Hepatocyte (in vitro differentiated cells): ENCODE measurements at regions not wholly inside any gene's neighbourhood (a gene's known extent, or its start where the extent isn't known, plus 50 kb on each side); places are given as distances from the start of the nearest gene placed in this dataset.

Experiments
- DNase-seq: peaks from one replicate; pipeline ENCODE4 v3.0.0-alpha.2; 2016; ENCODE audit warnings: low spot score
- H2AFZ ChIP-seq: fragments of 200-600 bp; sonication (generic); 2 replicates; pipeline ENCODE4 v1.6.0; 2016; ENCODE audit warnings: antibody characterized with exemption, mild to moderate bottlenecking
- H3K27ac ChIP-seq: fragments of 200-600 bp; sonication (generic); 2 replicates; pipeline ENCODE4 v1.5.1; 2016; ENCODE audit warnings: mild to moderate bottlenecking
- H3K27me3 ChIP-seq: fragments of 200-600 bp; sonication (generic); 2 replicates; pipeline ENCODE4 v1.6.1; 2016
- H3K36me3 ChIP-seq: fragments of 200-600 bp; sonication (generic); replicated peaks from 2 replicates; pipeline ENCODE4 v1.5.1; 2016; ENCODE audit warnings: low read depth; ENCODE audit not compliant: insufficient read depth
- H3K4me1 ChIP-seq: fragments of 200-600 bp; sonication (generic); 2 replicates; pipeline ENCODE4 v1.5.1; 2016; ENCODE audit warnings: mild to moderate bottlenecking, moderate library complexity; ENCODE audit not compliant: insufficient read depth
- H3K4me2 ChIP-seq: fragments of 200-600 bp; sonication (generic); 2 replicates; pipeline ENCODE4 v1.6.0; 2016
- H3K4me3 ChIP-seq: fragments of 200-600 bp; sonication (generic); 2 replicates; pipeline ENCODE4 v1.5.1; 2016; ENCODE audit warnings: mild to moderate bottlenecking
- H3K79me2 ChIP-seq: fragments of 200-600 bp; sonication (generic); 2 replicates; pipeline ENCODE4 v1.6.0; 2017; ENCODE audit warnings: mild to moderate bottlenecking
- H3K9me2 ChIP-seq: fragments of 200-600 bp; sonication (generic); replicated peaks from 2 replicates; pipeline ENCODE4 v1.6.0; 2017; ENCODE audit warnings: mild to moderate bottlenecking; ENCODE audit not compliant: insufficient read depth
- H3K9me3 ChIP-seq: fragments of 200-600 bp; sonication (generic); 2 replicates; pipeline ENCODE4 v1.5.1; 2016; ENCODE audit warnings: low read depth, mild to moderate bottlenecking
- H4K20me1 ChIP-seq: fragments of 200-600 bp; sonication (generic); 2 replicates; pipeline ENCODE4 v1.6.0; 2016; ENCODE audit warnings: mild to moderate bottlenecking; ENCODE audit not compliant: insufficient read depth, poor library complexity, severe bottlenecking
- CTCF ChIP-seq: fragments of 200-600 bp; sonication (generic); IDR thresholded peaks from 2 replicates; pipeline ENCODE4 v1.5.1; 2016; ENCODE audit warnings: antibody characterized with exemption, mild to moderate bottlenecking; ENCODE audit not compliant: poor library complexity
- EZH2 ChIP-seq: fragments of 200-600 bp; sonication (generic); IDR thresholded peaks from 2 replicates; pipeline ENCODE4 v1.6.1; 2016; ENCODE audit warnings: antibody characterized with exemption, mild to moderate bottlenecking, borderline replicate concordance
- EZH2phosphoT487 ChIP-seq: fragments of 200-600 bp; sonication (generic); IDR thresholded peaks from one replicate; pipeline ENCODE4 v1.6.1; 2018; ENCODE audit warnings: antibody characterized with exemption, mild to moderate bottlenecking, low read depth, moderate library complexity; ENCODE audit not compliant: unreplicated experiment, severe bottlenecking
- WGBS: methylation state at CpG from one replicate; pipeline ENCODE4 v1.1.6; 2016; ENCODE audit warnings: low lambda C conversion rate; ENCODE audit errors: missing lambda C conversion rate; 5-methylcytosine and 5-hydroxymethylcytosine counted together

DNA sequence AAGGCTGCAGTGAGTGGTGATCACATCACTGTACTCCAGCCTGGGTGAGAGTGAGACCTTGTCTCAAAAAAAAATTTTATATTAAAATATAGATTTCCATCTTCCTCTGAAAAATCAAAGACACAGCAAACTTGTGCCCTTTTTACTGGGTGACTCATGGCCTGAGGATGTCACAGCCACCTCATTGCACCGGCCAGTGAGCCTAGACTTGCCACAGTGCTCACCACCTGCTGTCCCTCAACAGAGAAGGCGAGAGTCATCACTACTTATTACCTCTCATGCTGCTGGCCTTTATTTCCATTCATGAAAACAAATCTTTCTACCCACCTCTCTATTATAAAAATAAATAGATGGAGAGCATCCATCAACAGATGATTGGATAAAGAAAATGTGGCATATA is 295.8 kb downstream of the PREX1 start:
- Histone ChIP-seq H3K9me3 (no peaks in the 10 kb centered on the region), H3K4me3 (no peak overlapping the region), H3K4me2 (no peak overlapping the region), H3K27ac (no peak overlapping the region), H4K20me1 (no peaks in the 10 kb centered on the region), H3K36me3 (no peaks in the 10 kb centered on the region), H2AFZ (no peak overlapping the region), H3K27me3 (no peaks in the 10 kb centered on the region), H3K9me2 (no peaks in the 10 kb centered on the region), H3K79me2 (no peaks in the 10 kb centered on the region), H3K4me1 (no peaks in the 10 kb centered on the region)
- WGBS: 85% methylated on average over 2 of the region's 2 CpGs
- no peak for DNase-seq
- TF ChIP-seq EZH2 (no peak), CTCF (no peak), EZH2phosphoT487 (no peak)

DNA sequence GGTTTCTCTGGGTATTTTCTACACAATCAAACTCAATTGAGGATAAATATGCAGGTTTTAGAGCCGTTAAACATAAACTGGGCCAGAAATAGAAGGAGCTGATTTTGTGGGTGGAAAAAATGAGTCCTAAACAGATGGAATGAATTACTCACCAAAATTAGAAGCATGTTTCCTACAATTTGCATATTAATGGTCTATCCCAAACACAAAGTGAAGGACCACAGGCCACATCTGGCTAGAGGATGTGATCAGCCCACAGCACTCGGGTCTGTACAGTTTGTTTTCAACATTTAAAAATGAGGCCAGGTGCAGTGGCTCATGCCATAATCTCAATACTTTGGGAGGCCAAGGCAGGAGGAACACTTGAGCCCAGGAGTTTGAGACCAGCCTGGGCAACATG is 296.3 kb downstream of the PREX1 start:
- H3K9me2 ChIP-seq: no peaks in the 10 kb centered on the region
- no peaks in the 10 kb centered on the region for H3K27me3 ChIP-seq
- no peaks in the 10 kb centered on the region for H4K20me1 ChIP-seq
- no peaks in the 10 kb centered on the region for H3K79me2 ChIP-seq
- 74% methylated on average over 2 of the region's 2 CpGs for WGBS
- TF ChIP-seq EZH2phosphoT487 (no peak), CTCF (no peak), EZH2 (no peak)
- no peak overlapping the region for H3K27ac ChIP-seq
- no peak overlapping the region for H2AFZ ChIP-seq
- no peaks in the 10 kb centered on the region for H3K4me1 ChIP-seq
- H3K4me3 ChIP-seq: no peak overlapping the region
- no peaks in the 10 kb centered on the region for H3K9me3 ChIP-seq
- no peak for DNase-seq
- no peaks in the 10 kb centered on the region for H3K36me3 ChIP-seq
- no peak overlapping the region for H3K4me2 ChIP-seq

DNA sequence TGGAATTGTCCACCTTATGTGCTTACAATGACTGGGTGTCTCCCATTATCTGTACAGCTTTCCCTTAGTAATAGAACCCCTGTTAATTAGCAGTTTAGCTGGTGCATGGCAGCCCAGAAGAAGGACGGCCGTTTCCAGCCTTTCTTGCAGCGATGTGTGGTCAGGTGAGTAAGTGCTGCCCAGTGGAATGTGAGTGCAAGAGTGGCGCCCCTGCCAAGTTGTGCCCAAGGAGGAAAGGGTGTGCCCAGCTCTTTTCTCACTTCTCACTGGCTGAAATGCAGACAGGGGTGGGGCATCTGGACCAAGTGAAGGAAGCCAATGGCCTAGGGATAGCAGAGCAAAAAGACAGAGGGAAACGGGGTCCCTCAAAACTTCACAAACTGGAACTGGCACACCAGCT is 296.8 kb downstream of the PREX1 start:
- TF ChIP-seq CTCF: no peak
- TF ChIP-seq EZH2phosphoT487: no peak
- no peak for TF ChIP-seq EZH2
- H3K9me2 ChIP-seq: no peaks in the 10 kb centered on the region
- H3K4me3 ChIP-seq: no peak overlapping the region
- no peaks in the 10 kb centered on the region for H3K79me2 ChIP-seq
- no peaks in the 10 kb centered on the region for H3K4me1 ChIP-seq
- H3K36me3 ChIP-seq: no peaks in the 10 kb centered on the region
- H3K27me3 ChIP-seq: no peaks in the 10 kb centered on the region
- H3K27ac ChIP-seq: no peak overlapping the region
- no peak overlapping the region for H2AFZ ChIP-seq
- no peak overlapping the region for H3K4me2 ChIP-seq
- H4K20me1 ChIP-seq: no peaks in the 10 kb centered on the region
- H3K9me3 ChIP-seq: no peaks in the 10 kb centered on the region
- no peak for DNase-seq
- 92% methylated on average over 5 of the region's 5 CpGs for WGBS

- no peak overlapping the region for H3K4me2 ChIP-seq
- TF ChIP-seq EZH2 (no peak), CTCF (no peak), EZH2phosphoT487 (no peak)
Observed at GRCh38 chr20:48528346-48528745, 299.5 kb downstream of the PREX1 start.

More at GRCh38 chr20:48528346-48528745, 299.5 kb downstream of the PREX1 start:
- DNase-seq: no peak
- H3K9me3 ChIP-seq: no peaks in the 10 kb centered on the region
- H3K27ac ChIP-seq: no peak overlapping the region
- no peaks in the 10 kb centered on the region for H3K4me1 ChIP-seq
- no peaks in the 10 kb centered on the region for H3K36me3 ChIP-seq
- no peaks in the 10 kb centered on the region for H3K9me2 ChIP-seq
- no peaks in the 10 kb centered on the region for H3K27me3 ChIP-seq
- no peak overlapping the region for H3K4me3 ChIP-seq
- H4K20me1 ChIP-seq: no peaks in the 10 kb centered on the region
- H3K79me2 ChIP-seq: no peaks in the 10 kb centered on the region
- 92% methylated on average over 5 of the region's 7 CpGs for WGBS
- H2AFZ ChIP-seq: no peak overlapping the region
